HuH-7 (cell line): ENCODE measurements at regions not wholly inside any gene's neighbourhood (a gene's known extent, or its start where the extent isn't known, plus 50 kb on each side); places are given as distances from the start of the nearest gene placed in this dataset.

Experiments used
- DNase-seq: peaks from one replicate; pipeline ENCODE4 v3.0.0; 2011; ENCODE audit warnings: low spot score

DNA sequence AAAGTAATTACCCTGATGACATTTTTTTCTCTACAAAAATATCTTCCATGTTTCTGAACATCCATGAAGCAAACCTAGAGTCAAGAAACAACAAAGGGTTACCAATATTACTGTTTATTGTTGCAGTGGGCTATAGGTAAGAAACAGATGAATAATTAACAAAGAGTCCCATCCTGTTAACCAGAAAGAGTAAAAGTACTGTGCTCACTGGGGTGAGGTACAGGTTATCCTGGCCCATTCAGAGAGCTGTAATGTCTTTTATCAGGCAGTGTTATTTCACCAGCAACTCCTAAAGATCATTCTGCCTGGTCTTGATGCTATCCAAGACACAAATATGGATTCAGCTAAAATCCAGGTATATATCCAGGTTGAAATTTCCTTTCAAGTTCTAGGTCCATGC is 754.9 kb downstream of the SATB2 start:
- no peak for DNase-seq

DNA sequence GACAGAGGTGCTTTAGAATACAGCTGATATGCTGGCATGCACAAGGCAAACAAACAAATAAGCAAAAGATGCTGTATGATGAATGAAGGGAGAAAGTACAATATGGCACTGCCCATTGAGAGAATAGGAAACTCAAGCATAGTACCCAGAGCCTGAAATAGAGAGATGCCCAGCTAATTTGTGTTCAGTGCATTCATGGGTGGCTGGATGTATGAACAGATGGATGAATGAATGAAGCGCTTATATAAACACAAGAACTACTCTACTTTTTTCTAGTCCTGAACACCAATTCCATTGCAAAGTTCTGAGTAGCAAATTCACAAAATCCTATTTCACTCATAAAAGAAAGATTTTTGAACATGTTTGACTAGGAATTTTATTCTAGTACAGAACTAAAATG is 756.3 kb downstream of the SATB2 start:
- DNase-seq, result no peak

DNA sequence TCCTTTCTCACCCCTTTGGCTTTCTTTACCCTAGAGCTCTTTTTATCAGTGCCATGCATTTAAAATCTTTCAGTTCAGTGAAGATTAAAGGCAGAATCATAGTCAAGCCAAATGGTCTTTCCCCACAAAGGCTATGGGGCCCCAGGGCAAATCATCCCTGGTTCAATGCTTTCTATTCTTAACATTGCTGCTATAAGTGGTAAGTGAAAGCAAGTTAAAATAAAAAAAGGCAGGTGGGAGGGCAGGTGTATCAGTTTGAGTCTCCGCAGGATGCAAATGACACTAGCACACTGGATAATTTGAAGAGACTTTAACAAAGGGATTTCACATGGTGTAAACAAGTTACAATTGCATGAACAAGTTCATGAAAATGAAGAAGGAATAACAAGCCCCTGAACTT is 757.4 kb downstream of the SATB2 start:
- no peak for DNase-seq

- no peak for DNase-seq
Observed at GRCh38 chr2:198698230-198698629, 759.5 kb downstream of the SATB2 start.

GRCh38 chr2:198697794-198698193 is 759.9 kb downstream of the SATB2 start:
- DNase-seq, result no peak

DNA sequence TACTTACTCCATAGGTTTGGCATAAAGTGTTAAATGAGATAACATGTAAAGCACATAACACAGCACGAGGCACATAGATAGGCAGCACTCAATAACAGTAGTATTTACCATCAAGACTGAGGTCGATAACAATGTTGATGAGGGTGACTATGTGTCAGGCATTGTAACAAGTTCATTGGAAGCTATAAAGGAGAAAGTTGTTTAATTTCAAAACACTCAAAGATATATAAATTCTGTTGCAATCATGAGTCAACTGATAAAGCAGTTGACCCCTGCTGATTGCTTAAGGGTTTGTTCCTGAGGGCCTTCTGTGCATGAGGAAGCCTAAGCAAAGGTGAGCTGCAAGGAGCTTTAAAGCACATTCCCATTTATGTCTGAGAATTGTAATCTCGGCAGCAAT is 760.5 kb downstream of the SATB2 start:
- peak; percentile 11 for DNase-seq

DNA sequence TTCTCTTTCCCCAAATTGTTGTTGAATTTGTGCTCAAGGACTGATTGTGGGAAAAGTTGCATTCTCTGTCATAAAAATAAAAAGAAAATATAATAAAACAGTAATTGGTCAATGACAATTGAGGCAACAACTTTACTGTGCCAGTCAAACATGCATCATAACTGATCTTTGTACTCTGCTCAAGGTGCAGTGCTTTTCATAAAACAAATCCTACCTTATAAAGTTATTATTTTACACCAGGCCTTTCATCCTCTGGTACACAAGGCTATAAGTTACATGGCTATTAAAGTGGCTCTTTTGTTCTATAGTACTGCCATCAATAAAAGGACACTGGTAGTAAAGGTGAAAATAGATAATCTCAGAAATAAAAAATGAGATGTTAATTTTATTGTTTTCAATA is 761.9 kb downstream of the SATB2 start:
- no peak for DNase-seq

DNA sequence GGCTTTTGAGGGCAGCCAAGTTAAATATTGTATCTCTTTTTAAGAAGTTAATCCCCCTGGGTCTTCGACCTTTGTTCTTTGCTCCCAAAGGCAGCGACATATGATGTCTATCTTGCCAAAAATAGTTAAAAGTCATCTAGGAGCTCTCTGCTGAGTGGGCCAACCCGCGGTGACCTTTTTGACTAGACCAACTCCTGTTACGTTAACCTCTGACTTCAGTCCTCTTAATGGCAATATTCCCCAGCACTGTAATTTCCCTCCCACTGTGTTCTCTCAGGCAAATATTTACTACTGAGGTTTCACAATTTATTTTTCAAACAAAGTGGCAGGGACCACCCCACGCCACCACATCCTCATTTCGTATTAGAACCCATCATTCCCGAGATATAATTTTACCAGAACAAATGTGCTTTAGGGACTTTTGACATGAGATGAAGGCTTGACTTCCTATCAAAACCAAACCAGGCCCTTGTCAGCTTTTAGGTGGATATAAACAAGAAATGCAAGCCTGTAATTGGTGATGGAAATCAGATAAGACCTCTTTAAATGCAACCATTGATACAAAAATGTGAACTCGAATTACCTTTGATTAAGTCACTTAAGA is 764.7 kb downstream of the SATB2 start:
- DNase-seq, result no peak

- no peak for DNase-seq
Observed at GRCh38 chr2:198691236-198691635, 766.5 kb downstream of the SATB2 start.

DNA sequence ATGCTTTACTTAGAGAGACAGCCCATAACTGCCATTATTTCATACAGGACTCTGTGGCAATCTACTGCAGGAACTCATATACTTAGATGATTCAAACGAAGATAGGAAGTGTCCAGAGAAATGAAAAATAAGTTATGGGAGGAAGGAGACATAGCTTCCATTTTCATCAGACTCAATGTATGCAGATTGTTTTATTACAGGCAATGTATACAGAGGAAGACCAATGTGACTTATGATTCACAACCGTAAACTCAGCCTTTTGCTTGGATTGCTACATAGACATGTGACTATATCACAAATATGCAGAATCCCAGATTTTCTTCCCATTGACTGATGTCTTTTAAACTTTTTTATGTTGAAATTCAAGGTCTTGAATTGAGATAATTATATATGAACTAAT is 793.4 kb downstream of the SATB2 start:
- DNase-seq, result no peak

GRCh38 chr2:198662905-198663304 is 794.8 kb downstream of the SATB2 start:
- no peak for DNase-seq

- DNase-seq, result no peak
Observed at GRCh38 chr2:198660501-198660900, 797.2 kb downstream of the SATB2 start.

- DNase-seq, result no peak
Observed at GRCh38 chr2:198659096-198659870, 798.5 kb downstream of the SATB2 start.

DNA sequence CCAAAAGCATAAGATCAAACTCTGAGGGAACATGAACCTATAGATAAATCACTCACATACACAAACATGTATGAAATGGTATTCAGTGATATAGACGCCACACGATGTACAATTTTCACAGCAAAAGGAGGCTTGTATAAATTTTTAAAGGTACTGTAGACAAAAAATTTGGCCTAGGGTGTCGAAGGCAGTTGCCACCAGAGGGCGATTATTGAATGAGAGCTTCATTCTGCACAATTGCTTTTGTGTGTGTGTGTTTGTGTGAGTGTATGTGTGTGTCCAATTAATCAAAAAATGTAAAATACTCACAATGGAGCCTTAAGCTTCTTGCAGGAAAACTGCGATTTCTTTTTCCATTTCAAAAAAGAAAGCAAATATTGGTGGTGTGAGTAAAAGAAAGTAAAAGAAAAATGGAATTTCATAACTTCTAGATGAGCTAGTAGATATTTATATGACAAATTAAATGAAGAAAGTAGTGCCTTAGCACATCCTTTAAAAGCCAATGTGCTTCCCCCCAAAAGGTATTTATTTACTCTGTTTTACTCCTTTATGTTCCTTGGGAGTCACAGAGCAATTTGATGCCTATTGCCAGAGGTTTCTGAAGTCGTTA is 800.1 kb downstream of the SATB2 start:
- DNase-seq, result no peak

DNA sequence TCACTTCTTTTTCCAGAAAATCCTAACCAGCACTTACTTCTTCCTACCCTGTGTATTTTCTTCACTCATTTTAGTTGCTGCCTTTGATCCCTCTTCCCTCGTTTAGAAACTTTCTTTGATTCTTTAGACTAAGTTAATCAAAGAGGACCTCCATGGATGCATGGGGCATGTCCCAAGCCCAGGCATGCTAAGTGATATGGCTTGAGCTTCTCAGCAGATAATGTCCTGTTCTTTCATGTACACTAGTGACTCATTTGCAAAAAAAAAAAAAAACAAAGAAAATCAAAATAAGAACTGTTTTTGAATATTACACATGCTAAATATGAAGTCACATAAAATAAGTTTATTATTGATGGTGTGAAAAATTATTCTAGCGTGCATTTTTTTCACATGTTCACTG is 800.9 kb downstream of the SATB2 start:
- DNase-seq, result no peak

DNA sequence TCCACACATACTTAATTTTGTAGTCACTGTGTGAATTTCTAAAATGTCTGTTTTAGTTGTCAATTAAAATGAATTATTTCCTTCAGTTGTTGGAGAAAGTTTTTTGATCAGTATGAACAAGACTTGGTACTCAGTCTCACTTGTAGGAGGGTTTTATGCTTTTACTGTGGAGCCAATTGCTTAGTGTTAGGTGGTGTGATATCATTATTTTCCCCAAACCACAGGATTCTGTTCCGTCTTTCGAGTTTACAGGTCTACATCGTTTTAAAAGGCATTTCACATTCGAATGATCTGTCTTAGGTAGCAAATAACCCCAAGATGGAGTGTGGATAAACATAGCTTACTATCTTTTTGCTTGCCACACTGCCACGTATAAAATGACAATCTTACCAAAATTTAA is 803.1 kb downstream of the SATB2 start:
- no peak for DNase-seq

- DNase-seq, result no peak
Observed at GRCh38 chr2:198653311-198653710, 804.4 kb downstream of the SATB2 start.

- no peak for DNase-seq
Observed at GRCh38 chr2:198652461-198652860, 805.3 kb downstream of the SATB2 start.

GRCh38 chr2:198645816-198646215 is 811.9 kb downstream of the SATB2 start:
- no peak for DNase-seq

GRCh38 chr2:198641161-198641560 is 816.6 kb downstream of the SATB2 start:
- DNase-seq, result no peak

DNA sequence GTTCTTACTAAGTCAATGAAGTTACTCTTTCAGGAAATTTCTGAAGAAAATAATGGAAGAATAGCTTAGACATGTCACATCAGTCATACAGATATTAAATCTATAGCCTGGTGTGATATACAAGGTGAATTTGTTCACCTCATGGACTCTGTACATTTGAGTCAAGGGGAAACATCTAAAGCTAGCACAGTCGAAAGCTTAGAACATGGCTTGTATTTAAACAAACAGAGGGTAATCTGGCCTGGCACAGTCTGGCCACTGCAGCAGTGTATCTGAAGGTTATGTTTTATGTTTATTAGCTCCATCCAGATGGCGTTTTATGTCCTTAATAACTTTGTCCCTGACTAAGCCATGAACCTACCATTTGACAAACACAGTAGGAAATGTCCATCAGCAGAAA is 817.3 kb downstream of the SATB2 start:
- no peak for DNase-seq

GRCh38 chr2:198639580-198639979 is 818.2 kb downstream of the SATB2 start:
- DNase-seq, result no peak

DNA sequence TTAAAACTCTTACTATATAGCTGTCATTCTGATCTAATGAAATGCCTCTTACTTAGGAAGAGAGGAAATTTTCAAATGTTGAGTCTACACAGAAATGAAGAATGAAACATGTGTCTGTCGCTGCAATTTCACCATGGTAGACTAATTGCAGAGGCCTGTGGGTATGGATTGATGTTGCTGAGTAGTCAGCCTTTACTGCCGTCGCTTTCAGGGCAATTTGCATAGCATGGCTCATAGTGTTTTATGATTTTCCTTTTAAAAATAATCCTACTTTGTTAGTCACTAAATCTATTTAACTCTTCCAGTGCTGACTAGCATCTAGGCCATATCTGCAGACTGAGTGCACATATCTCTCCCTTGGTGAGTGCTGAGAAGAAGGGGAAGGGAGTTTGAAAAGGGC is 819.2 kb downstream of the SATB2 start:
- no peak for DNase-seq

DNA sequence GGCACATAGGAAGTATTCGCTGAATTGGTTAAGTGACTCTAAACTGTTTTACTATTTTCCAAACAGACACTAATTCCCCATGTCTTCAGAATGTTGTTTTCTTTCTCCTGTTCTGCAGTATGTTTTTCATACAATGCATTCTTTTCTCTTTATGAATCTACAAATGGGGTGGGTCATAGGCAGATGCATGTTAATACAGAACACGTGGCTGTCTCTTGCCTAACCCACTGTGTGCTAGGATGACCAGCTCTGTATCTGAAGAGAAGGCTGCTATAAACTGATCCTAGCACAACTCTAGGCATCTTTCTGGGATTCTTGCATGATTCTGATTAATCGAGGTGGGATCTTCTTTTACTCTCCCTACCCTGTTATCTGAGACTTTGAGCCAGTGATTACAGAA is 826.0 kb downstream of the PLCL1 start:
- DNase-seq, result no peak
